H9 (cell line): ENCODE measurements at regions not wholly inside any gene's neighbourhood (a gene's known extent, or its start where the extent isn't known, plus 50 kb on each side); places are given as distances from the start of the nearest gene placed in this dataset.

Source experiments
- DNase-seq: peaks from one replicate; pipeline ENCODE4 v3.0.0-alpha.2; 2017
- H2AFZ ChIP-seq: one replicate; pipeline ENCODE4 v1.6.1; 2013; ENCODE audit warnings: mild to moderate bottlenecking, low read length, control low read depth, moderate library complexity
- H2AK5ac ChIP-seq: 2 replicates; pipeline ENCODE4 v1.6.1; 2013; ENCODE audit warnings: low read length, control low read depth, mixed read lengths; ENCODE audit not compliant: insufficient read length
- H2BK120ac ChIP-seq: one replicate; pipeline ENCODE4 v1.6.1; 2013; ENCODE audit warnings: low read depth, mild to moderate bottlenecking, low read length, control low read depth, inconsistent platforms; ENCODE audit not compliant: poor library complexity, severe bottlenecking
- H2BK12ac ChIP-seq: 2 replicates; pipeline ENCODE4 v1.6.1; 2013; ENCODE audit warnings: low read length, control low read depth, mixed read lengths, low read depth; ENCODE audit not compliant: insufficient read length
- H2BK15ac ChIP-seq: 2 replicates; pipeline ENCODE4 v1.6.1; 2013; ENCODE audit warnings: low read depth, low read length, control low read depth
- H2BK20ac ChIP-seq: one replicate; pipeline ENCODE4 v1.6.1; 2013; ENCODE audit warnings: low read depth, mild to moderate bottlenecking, low read length, control low read depth, inconsistent platforms; ENCODE audit not compliant: poor library complexity, severe bottlenecking
- H2BK5ac ChIP-seq: 2 replicates; pipeline ENCODE4 v1.6.1; 2013; ENCODE audit warnings: low read length, control low read depth, mixed read lengths; ENCODE audit not compliant: insufficient read length
- H3K14ac ChIP-seq: 2 replicates; pipeline ENCODE4 v1.6.1; 2013; ENCODE audit warnings: low read length, control low read depth; ENCODE audit not compliant: insufficient read depth
- H3K18ac ChIP-seq: 2 replicates; pipeline ENCODE4 v1.6.1; 2013; ENCODE audit warnings: low read depth, mild to moderate bottlenecking, mixed read lengths, low read length, control low read depth; ENCODE audit not compliant: insufficient read length
- H3K23ac ChIP-seq: 2 replicates; pipeline ENCODE4 v1.6.1; 2013; ENCODE audit warnings: low read length, control low read depth, mixed read lengths, low read depth; ENCODE audit not compliant: insufficient read length
- H3K23me2 ChIP-seq: 2 replicates; pipeline ENCODE4 v1.6.1; 2013; ENCODE audit warnings: low read depth, mild to moderate bottlenecking, mixed read lengths, low read length, control low read depth; ENCODE audit not compliant: insufficient read length, poor library complexity, severe bottlenecking
- H3K27ac ChIP-seq: 2 replicates; pipeline ENCODE4 v1.5.1; 2013; ENCODE audit warnings: low read length, control low read depth, mixed read lengths, low read depth; ENCODE audit not compliant: insufficient read length
- H3K27me3 ChIP-seq: 2 replicates; pipeline ENCODE4 v1.6.1; 2013; ENCODE audit warnings: low read length, control low read depth, inconsistent platforms; ENCODE audit not compliant: insufficient read depth
- H3K4ac ChIP-seq: 2 replicates; pipeline ENCODE4 v1.6.1; 2013; ENCODE audit warnings: low read depth, mild to moderate bottlenecking, control low read depth, inconsistent platforms, low read length, moderate library complexity
- H3K4me1 ChIP-seq: 2 replicates; pipeline ENCODE4 v1.6.1; 2013; ENCODE audit warnings: low read length, control low read depth, inconsistent platforms; ENCODE audit not compliant: insufficient read depth
- H3K4me2 ChIP-seq: 2 replicates; pipeline ENCODE4 v1.6.1; 2013; ENCODE audit warnings: low read length, control low read depth, mixed read lengths; ENCODE audit not compliant: insufficient read length, insufficient read depth
- H3K56ac ChIP-seq: 2 replicates; pipeline ENCODE4 v1.6.1; 2013; ENCODE audit warnings: low read depth, mild to moderate bottlenecking, mixed read lengths, low read length, control low read depth; ENCODE audit not compliant: insufficient read length
- H3K79me1 ChIP-seq: 2 replicates; pipeline ENCODE4 v1.6.1; 2013; ENCODE audit warnings: low read depth, mild to moderate bottlenecking, moderate library complexity, low read length, control low read depth, inconsistent platforms; ENCODE audit not compliant: insufficient read depth, poor library complexity, severe bottlenecking
- H3K79me2 ChIP-seq: 2 replicates; pipeline ENCODE4 v1.6.1; 2013; ENCODE audit warnings: low read length, control low read depth, inconsistent platforms; ENCODE audit not compliant: insufficient read depth
- H3K9ac ChIP-seq: 2 replicates; pipeline ENCODE4 v1.6.1; 2013; ENCODE audit warnings: low read length, control low read depth, mixed read lengths; ENCODE audit not compliant: insufficient read length; ENCODE audit errors: extremely low read depth
- H3K9me3 ChIP-seq: one replicate; pipeline ENCODE4 v1.6.1; 2013; ENCODE audit warnings: low read depth, low read length, inconsistent platforms; ENCODE audit not compliant: control insufficient read depth
- H3T11ph ChIP-seq: one replicate; pipeline ENCODE4 v1.6.1; 2013; ENCODE audit warnings: mild to moderate bottlenecking, low read length, control low read depth, inconsistent platforms
- H4K20me1 ChIP-seq: one replicate; pipeline ENCODE4 v1.6.1; 2013; ENCODE audit not compliant: control insufficient read depth, insufficient read length, insufficient read depth
- H4K5ac ChIP-seq: 2 replicates; pipeline ENCODE4 v1.6.1; 2013; ENCODE audit warnings: low read depth, mild to moderate bottlenecking, mixed read lengths, low read length, control low read depth; ENCODE audit not compliant: insufficient read length
- H4K8ac ChIP-seq: replicated peaks from 2 replicates; pipeline ENCODE4 v1.6.1; 2013; ENCODE audit warnings: low read length, control low read depth, mixed read lengths, low read depth; ENCODE audit not compliant: insufficient read length
- H4K91ac ChIP-seq: 2 replicates; pipeline ENCODE4 v1.6.1; 2013; ENCODE audit warnings: low read depth, mild to moderate bottlenecking, moderate library complexity, mixed read lengths, low read length, control low read depth; ENCODE audit not compliant: insufficient read length
- H3K27ac Mint-ChIP-seq, 3 experiments: 2 replicates in 2 of 3; 3 replicates in 1 of 3; pipeline ENCODE4 v1.8.0; 2020 to 2021; ENCODE audit warnings: mixed read lengths in 3 of 3, mild to moderate bottlenecking in 1 of 3, moderate library complexity in 1 of 3
- H3K27me3 Mint-ChIP-seq: 2 replicates; pipeline ENCODE4 v1.8.0; 2021; ENCODE audit warnings: low read depth, mild to moderate bottlenecking, moderate library complexity, mixed read lengths
- H3K36me3 Mint-ChIP-seq, 3 experiments: 2 replicates in 2 of 3; 3 replicates in 1 of 3; pipeline ENCODE4 v1.8.0; 2020 to 2021; ENCODE audit warnings: low read depth in 3 of 3, mixed read lengths in 3 of 3; ENCODE audit not compliant: insufficient read depth in 1 of 3
- H3K4me1 Mint-ChIP-seq, 2 experiments: 2 replicates each; pipeline ENCODE4 v1.8.0; 2020; ENCODE audit warnings: mixed read lengths in 2 of 2
- H3K4me3 Mint-ChIP-seq, 2 experiments: 2 replicates in 1 of 2; 3 replicates in 1 of 2; pipeline ENCODE4 v1.8.0; 2020 to 2021; ENCODE audit warnings: mild to moderate bottlenecking in 2 of 2, mixed read lengths in 2 of 2, moderate library complexity in 1 of 2
- H3K9me3 Mint-ChIP-seq, 2 experiments: 2 replicates in 1 of 2; 3 replicates in 1 of 2; pipeline ENCODE4 v1.8.0; 2020; ENCODE audit warnings: mild to moderate bottlenecking in 2 of 2, mixed read lengths in 2 of 2, moderate library complexity in 1 of 2
- WGBS: extraction: QIAGEN DNeasy Blood & Tissue Kit; methylation state at CpG from one replicate; pipeline ENCODE4 v1.1.7; 2013; ENCODE audit warnings: missing lambda C conversion rate, low lambda C conversion rate, mixed read lengths; ENCODE audit not compliant: insufficient read length; ENCODE audit errors: extremely low coverage; 5-methylcytosine and 5-hydroxymethylcytosine counted together
- TF ChIP-seq, protein P1 (sequence below): fragments of 200-600 bp; sonication (generic); conservative IDR thresholded peaks from 3 replicates; pipeline ENCODE4 v1.8.0; 2021; ENCODE audit warnings: antibody characterized with exemption, mild to moderate bottlenecking

- no peak overlapping the region for H3T11ph ChIP-seq
- Mint-ChIP-seq H3K27me3 (no peaks in the 10 kb centered on the region; the same call in 1 of the 2 replicates), H3K36me3 (no peaks in the 10 kb centered on the region), H3K9me3 (peaks cover 0 to 3% of the 10 kb centered on the region in 2 experiments; a peak in 1 of 5 replicates), H3K4me3 (no peak overlapping the region), H3K4me1 (peaks cover 35 to 42% of the 10 kb centered on the region in 2 experiments), H3K27ac (no peak overlapping the region; a peak in 1 of 7 replicates)
- H4K5ac ChIP-seq: no peak overlapping the region
- H3K79me2 ChIP-seq: no peaks in the 10 kb centered on the region
- no peaks in the 10 kb centered on the region for H4K20me1 ChIP-seq
- H3K4ac ChIP-seq: no peak overlapping the region
- no peaks in the 10 kb centered on the region for H3K79me1 ChIP-seq
- H3K14ac ChIP-seq: no peak overlapping the region
- H3K23ac ChIP-seq: no peak overlapping the region
- no peak overlapping the region for H3K56ac ChIP-seq
- no peak overlapping the region for H2AFZ ChIP-seq
- H2BK120ac ChIP-seq: no peak overlapping the region
- H2BK12ac ChIP-seq: no peak overlapping the region
- H4K91ac ChIP-seq: no peak overlapping the region
- no peak for DNase-seq
- no peak overlapping the region for H2AK5ac ChIP-seq
- H2BK20ac ChIP-seq: no peak overlapping the region
- no peak overlapping the region for H2BK5ac ChIP-seq
- no CpG with 5 or more reads among the region's 14 CpGs for WGBS
- H3K9ac ChIP-seq: no peak overlapping the region
- peaks cover 12% of the 10 kb centered on the region; the same call in 1 of the 2 replicates for H3K4me1 ChIP-seq
- H3K18ac ChIP-seq: no peak overlapping the region
- H2BK15ac ChIP-seq: no peak overlapping the region
- H3K27ac ChIP-seq: no peak overlapping the region
- H4K8ac ChIP-seq: no peak overlapping the region
- TF ChIP-seq, protein P1, sequence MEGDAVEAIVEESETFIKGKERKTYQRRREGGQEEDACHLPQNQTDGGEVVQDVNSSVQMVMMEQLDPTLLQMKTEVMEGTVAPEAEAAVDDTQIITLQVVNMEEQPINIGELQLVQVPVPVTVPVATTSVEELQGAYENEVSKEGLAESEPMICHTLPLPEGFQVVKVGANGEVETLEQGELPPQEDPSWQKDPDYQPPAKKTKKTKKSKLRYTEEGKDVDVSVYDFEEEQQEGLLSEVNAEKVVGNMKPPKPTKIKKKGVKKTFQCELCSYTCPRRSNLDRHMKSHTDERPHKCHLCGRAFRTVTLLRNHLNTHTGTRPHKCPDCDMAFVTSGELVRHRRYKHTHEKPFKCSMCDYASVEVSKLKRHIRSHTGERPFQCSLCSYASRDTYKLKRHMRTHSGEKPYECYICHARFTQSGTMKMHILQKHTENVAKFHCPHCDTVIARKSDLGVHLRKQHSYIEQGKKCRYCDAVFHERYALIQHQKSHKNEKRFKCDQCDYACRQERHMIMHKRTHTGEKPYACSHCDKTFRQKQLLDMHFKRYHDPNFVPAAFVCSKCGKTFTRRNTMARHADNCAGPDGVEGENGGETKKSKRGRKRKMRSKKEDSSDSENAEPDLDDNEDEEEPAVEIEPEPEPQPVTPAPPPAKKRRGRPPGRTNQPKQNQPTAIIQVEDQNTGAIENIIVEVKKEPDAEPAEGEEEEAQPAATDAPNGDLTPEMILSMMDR: no peak
- H3K4me2 ChIP-seq: no peak overlapping the region
- no peaks in the 10 kb centered on the region for H3K9me3 ChIP-seq
- H3K23me2 ChIP-seq: no peaks in the 10 kb centered on the region
- H3K27me3 ChIP-seq: no peaks in the 10 kb centered on the region
Observed at GRCh38 chr14:55760789-55761566, 181.0 kb downstream of the KTN1 start.
